GM12878 (cell line): ENCODE measurements at regions not wholly inside any gene's neighbourhood (a gene's known extent, or its start where the extent isn't known, plus 50 kb on each side); places are given as distances from the start of the nearest gene placed in this dataset.

ENCODE experiments used
- ATAC-seq: fragments of 200-7000 bp; cut with Tn5 transposase; 3 replicates; pipeline ENCODE4 v1.9.1; 2020; ENCODE audit warnings: mild to moderate bottlenecking, moderate library complexity
- BruUV-seq: library from RNA; stranded (reverse); fragments of 400-500 nt; replicated peaks from 2 replicates; lab custom pipeline; 2021; lab: Mats Ljungman, UMichigan
- CTCF ChIA-PET: fragments of 300-600 bp; sonication (Branson Sonifier 250); formaldehyde crosslinking; extraction: SDS; loops from one replicate; lab custom pipeline; 2021; ENCODE audit warnings: inconsistent platforms; lab: Yijun Ruan, JAX
- POLR2A ChIA-PET: fragments of 350-600 bp; formaldehyde crosslinking; extraction: SDS; loops from one replicate; lab custom pipeline; 2021; ENCODE audit warnings: inconsistent platforms; lab: Charles Lee
- RAD21 ChIA-PET: fragments of 300-600 bp; sonication (Branson Sonifier 250); formaldehyde crosslinking; loops from one replicate; lab custom pipeline; 2023; ENCODE audit warnings: antibody characterized with exemption; ENCODE audit not compliant: unreplicated experiment; lab: Charles Lee
- SMC1A ChIA-PET: fragments of 300-600 bp; sonication (Branson Sonifier 250); formaldehyde crosslinking; loops from one replicate; lab custom pipeline; 2023; ENCODE audit not compliant: unreplicated experiment, uncharacterized antibody; lab: Charles Lee
- DNase-seq: peaks from one replicate; pipeline ENCODE4 v3.0.0-alpha.2; 2011; ENCODE audit warnings: low read depth, low spot score
- FAIRE-seq: peaks from 3 replicates; lab custom pipeline; 2011; peaks lifted over from hg19 to GRCh38; lab: Jason Lieb, UNC
- H2AFZ ChIP-seq: 2 replicates; pipeline ENCODE4 v1.6.0; 2011; ENCODE audit warnings: low read depth, low read length, control low read depth; ENCODE audit not compliant: control insufficient read depth
- H3K27ac ChIP-seq: 2 replicates; pipeline ENCODE4 v1.5.1; 2011; ENCODE audit warnings: control low read depth; ENCODE audit not compliant: control insufficient read depth, insufficient read depth
- H3K27me3 ChIP-seq, 2 experiments: replicated peaks in 1 of 2; 2 replicates each; pipeline versions ENCODE4 v1.6.0 to v1.6.1; 2011; ENCODE audit warnings: low read length in 1 of 2; ENCODE audit not compliant: control insufficient read depth in 2 of 2, insufficient read depth in 2 of 2
- H3K36me3 ChIP-seq, 2 experiments: 2 replicates each; pipeline ENCODE4 v1.5.1; 2011; ENCODE audit warnings: low read length in 1 of 2; ENCODE audit not compliant: control insufficient read depth in 2 of 2, insufficient read depth in 2 of 2
- H3K4me1 ChIP-seq: 2 replicates; pipeline ENCODE4 v1.6.1; 2011; ENCODE audit warnings: mild to moderate bottlenecking, low read length, moderate library complexity, mixed read lengths; ENCODE audit not compliant: control insufficient read depth, insufficient read depth
- H3K4me2 ChIP-seq: 2 replicates; pipeline ENCODE4 v1.6.0; 2011; ENCODE audit warnings: control low read depth; ENCODE audit not compliant: control insufficient read depth, insufficient read depth
- H3K4me3 ChIP-seq: fragments of 200-600 bp; sonication (generic); 2 replicates; pipeline ENCODE4 v1.5.1; 2016
- H3K79me2 ChIP-seq: 2 replicates; pipeline ENCODE4 v1.6.0; 2011; ENCODE audit warnings: low read length; ENCODE audit not compliant: control insufficient read depth, insufficient read depth
- H3K9ac ChIP-seq: 2 replicates; pipeline ENCODE4 v1.8.0; 2011; ENCODE audit warnings: low read length, control low read depth, mixed read lengths; ENCODE audit not compliant: control insufficient read depth, insufficient read depth
- H3K9me3 ChIP-seq: replicated peaks from 3 replicates; pipeline ENCODE4 v1.5.1; 2011; ENCODE audit warnings: mild to moderate bottlenecking, low read length; ENCODE audit not compliant: control insufficient read depth, insufficient read depth
- H4K20me1 ChIP-seq: 2 replicates; pipeline ENCODE4 v1.6.0; 2011; ENCODE audit not compliant: control insufficient read depth, insufficient read depth
- BCL11A ChIP-seq: IDR thresholded peaks from 2 replicates; pipeline ENCODE4 v1.6.1; 2011; ENCODE audit warnings: low read depth, low read length
- CREB1 ChIP-seq: IDR thresholded peaks from 2 replicates; pipeline ENCODE4 v1.6.1; 2012; ENCODE audit warnings: low read depth, mild to moderate bottlenecking, inconsistent platforms
- CUX1 ChIP-seq: IDR thresholded peaks from 2 replicates; pipeline ENCODE4 v1.6.1; 2012; ENCODE audit warnings: improper control_type of control experiment, low read depth, low read length; ENCODE audit not compliant: insufficient replicate concordance
- MTA2 ChIP-seq: fragments of 450-650 bp; IDR thresholded peaks from 2 replicates; pipeline ENCODE4 v1.6.1; 2016; ENCODE audit warnings: low read depth, mild to moderate bottlenecking, moderate library complexity
- NFYA ChIP-seq: IDR thresholded peaks from 2 replicates; pipeline ENCODE4 v1.6.1; 2011; ENCODE audit warnings: low read depth, mild to moderate bottlenecking, low read length, improper control_type of control experiment, borderline replicate concordance
- NR2C1 ChIP-seq: fragments of 450-650 bp; IDR thresholded peaks from 2 replicates; pipeline ENCODE4 v1.6.1; 2017; ENCODE audit warnings: antibody characterized with exemption, mild to moderate bottlenecking, moderate library complexity
- PAX5 ChIP-seq: IDR thresholded peaks from 2 replicates; pipeline ENCODE4 v1.6.1; 2011; ENCODE audit warnings: low read depth, low read length, borderline replicate concordance
- RBBP5 ChIP-seq: fragments of 200-600 bp; sonication (generic); conservative IDR thresholded peaks from 2 replicates; pipeline ENCODE4 v1.6.1; 2016
- SIN3A ChIP-seq: IDR thresholded peaks from 2 replicates; pipeline ENCODE4 v1.6.1; 2012; ENCODE audit warnings: low read depth, low read length, improper control_type of control experiment
- ZNF274 ChIP-seq: IDR thresholded peaks from one replicate; pipeline ENCODE4 v1.8.0; 2011; ENCODE audit not compliant: insufficient read length, insufficient read depth
- WGBS: methylation state at CpG from one replicate; pipeline ENCODE4 v1.1.6; 2016; ENCODE audit warnings: low lambda C conversion rate; ENCODE audit not compliant: insufficient replicate concordance, insufficient coverage; ENCODE audit errors: missing lambda C conversion rate; 5-methylcytosine and 5-hydroxymethylcytosine counted together
- in situ Hi-C: fragments of 300-500 bp; cut with MboI; formaldehyde crosslinking; loops from 9 replicates; pipeline ENCODE4 v1.14.3; 2018; ENCODE audit warnings: mixed read lengths
- intact Hi-C: fragments of 100-400 bp; cut with micrococcal nuclease; formaldehyde crosslinking; loops from one replicate; pipeline ENCODE4 v1.14.2; 2022; ENCODE audit not compliant: unreplicated experiment

- in situ Hi-C loops (no loop called here), intact Hi-C loops (no loop called here)
- Histone ChIP-seq H3K9me3 (no peaks in the 10 kb centered on the region), H3K27me3 (no peaks in the 10 kb centered on the region), H4K20me1 (no peaks in the 10 kb centered on the region), H3K4me2 (0 out of 2 replicates have a peak overlapping the region, but pooled peaks have one; percentile 13), H3K4me3 (0 out of 2 replicates have a peak overlapping the region, but pooled peaks have one; percentile 32), H3K36me3 (no peaks in the 10 kb centered on the region), H3K27ac (no peak overlapping the region), H3K79me2 (no peaks in the 10 kb centered on the region), H3K4me1 (no peaks in the 10 kb centered on the region), H2AFZ (peak overlapping the region; percentile 71), H3K9ac (no peak overlapping the region)
- SMC1A ChIA-PET: interaction anchor here (0.7 to 5.2 kb wide), 8 partner anchors 11 to 191 kb away, joined by 3 to 44 read pairs (median 4); no protein-coding TSS in a partner anchor
- FAIRE-seq (no peak), ATAC-seq (peak; percentile 80), DNase-seq (no peak)
- CTCF ChIA-PET: interaction anchor here (0.7 to 2.4 kb wide), 6 partner anchors 16 to 610 kb away, joined by 3 to 6 read pairs (median 3); no protein-coding TSS in a partner anchor
- POLR2A ChIA-PET: interaction anchor here (1.5 kb wide), 1 partner anchor 15 kb away, joined by 7 read pairs; no protein-coding TSS in a partner anchor
- WGBS: 32% methylated on average over 1 of the region's 1 CpG
- BruUV-seq: no TSS peak
- TF ChIP-seq SIN3A: no peak
- TF ChIP-seq RBBP5: no peak
- peak; percentile 78 for TF ChIP-seq NR2C1
- 0 out of 2 replicates have a peak, but pooled peaks have one; percentile 15 for TF ChIP-seq MTA2
- no peak for TF ChIP-seq NFYA
- no peak for TF ChIP-seq ZNF274
- TF ChIP-seq, all 136 proteins: peak for 2
- RAD21 ChIA-PET: interaction anchor here (1.0 to 1.3 kb wide), 2 partner anchors 29 to 169 kb away, joined by 3 to 4 read pairs; no protein-coding TSS in a partner anchor
Observed at GRCh38 chr4:23305026-23305425, 584.8 kb downstream of the PPARGC1A start.

- H3K4me3 ChIP-seq: no peak overlapping the region
- H4K20me1 ChIP-seq: no peaks in the 10 kb centered on the region
- BruUV-seq: no TSS peak
- H3K27me3 ChIP-seq: no peaks in the 10 kb centered on the region
- no peak overlapping the region for H2AFZ ChIP-seq
- H3K27ac ChIP-seq: no peak overlapping the region
- H3K36me3 ChIP-seq: no peaks in the 10 kb centered on the region
- no peak for DNase-seq
- WGBS: 27% methylated on average over 1 of the region's 1 CpG
- ChIA-PET SMC1A (interaction anchor here (1.3 to 2.0 kb wide), 2 partner anchors 8 to 10 kb away, joined by 3 to 5 read pairs; no protein-coding TSS in a partner anchor), POLR2A (no interaction called here), CTCF (interaction anchor here (1.0 kb wide), 1 partner anchor 19 kb away, joined by 3 read pairs; no protein-coding TSS in a partner anchor), RAD21 (interaction anchor here (0.7 to 1.1 kb wide), 2 partner anchors 33 to 68 kb away, joined by 3 to 4 read pairs; no protein-coding TSS in a partner anchor)
- no peaks in the 10 kb centered on the region for H3K9me3 ChIP-seq
- no peaks in the 10 kb centered on the region for H3K79me2 ChIP-seq
- no peak for TF ChIP-seq BCL11A
- no peak for TF ChIP-seq CUX1
- TF ChIP-seq CREB1: no peak
- no peak for TF ChIP-seq MTA2
- no peak for TF ChIP-seq PAX5
- intact Hi-C loops (no loop called here), in situ Hi-C loops (no loop called here)
- no peak overlapping the region for H3K9ac ChIP-seq
- no peak for ATAC-seq
- no peak overlapping the region for H3K4me2 ChIP-seq
- no peaks in the 10 kb centered on the region for H3K4me1 ChIP-seq
- no peak for FAIRE-seq
Observed at GRCh38 chr4:23298371-23298770, 591.5 kb downstream of the PPARGC1A start.
